ENCODE measurements at regions not wholly inside any gene's neighbourhood (a gene's known extent, or its start where the extent isn't known, plus 50 kb on each side); places are given as distances from the start of the nearest gene placed in this dataset.

GRCh38 chr3:99250272-99250671 lies 348.8 kb upstream of the DCBLD2 start:
- TF ChIP-seq CTCF (IDR thresholded peaks at IDR 0.05) (no peak), POLR2A (IDR thresholded peaks at IDR 0.05) (no peak)
